ENCODE measurements at regions not wholly inside any gene's neighbourhood (a gene's known extent, or its start where the extent isn't known, plus 50 kb on each side); places are given as distances from the start of the nearest gene placed in this dataset.

GRCh38 chr2:221096706-221097567 lies 475.2 kb downstream of the EPHA4 start:
- DNase-seq: no peak

GRCh38 chr2:221097568-221097915 lies 474.6 kb downstream of the EPHA4 start:
- no peak for DNase-seq

DNA sequence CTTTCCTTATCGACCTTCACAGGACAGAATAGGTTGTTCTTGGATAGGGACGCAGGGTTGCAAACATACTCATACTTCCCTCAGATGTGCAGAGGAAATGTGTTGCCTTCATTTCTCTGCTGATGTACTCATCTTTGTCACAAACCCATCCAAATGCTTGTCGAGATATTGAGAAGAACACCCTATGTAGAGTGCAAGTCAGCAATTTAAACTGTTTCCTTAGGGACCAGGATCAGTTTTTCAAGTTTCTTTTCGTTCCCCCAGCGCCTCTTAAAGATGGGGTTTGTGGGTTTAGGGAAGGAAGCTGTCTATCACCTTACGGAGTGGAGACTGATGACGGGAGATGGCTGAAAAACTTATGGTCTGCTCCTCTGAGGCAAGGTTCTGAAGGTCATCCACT lies 474.2 kb downstream of the EPHA4 start:
- DNase-seq: no peak

DNA sequence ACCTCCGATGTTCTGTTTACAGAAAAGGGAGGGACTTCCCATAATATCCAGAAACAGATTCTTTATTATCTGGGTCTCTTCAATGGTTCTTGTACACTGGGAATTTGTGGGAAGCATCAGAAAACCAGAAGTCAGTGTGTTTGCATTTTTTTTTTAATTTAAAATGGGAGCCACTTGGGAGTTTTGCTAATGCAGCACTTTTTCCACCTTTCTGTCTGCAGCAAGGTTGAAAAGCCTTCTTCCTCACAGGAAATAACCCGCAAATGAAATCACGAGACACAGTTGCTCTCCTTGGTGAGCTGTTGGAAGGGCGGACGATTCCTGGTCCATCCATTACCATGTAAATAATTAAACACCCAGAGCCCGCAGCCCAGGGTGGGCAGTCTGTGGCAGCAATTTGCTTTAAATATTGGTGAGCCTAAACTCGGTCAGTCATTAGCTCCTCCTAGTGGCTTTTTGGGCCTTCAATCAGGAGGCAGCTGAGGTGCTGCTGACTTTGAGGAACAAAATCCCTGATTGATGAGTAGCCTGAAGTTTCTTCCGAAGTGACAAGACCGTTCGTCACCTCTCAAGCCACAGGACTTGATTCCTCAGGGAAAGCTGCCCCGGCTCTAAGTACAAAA lies 471.5 kb downstream of the EPHA4 start:
- DNase-seq: no peak

- DNase-seq: no peak
Observed at GRCh38 chr2:221102896-221103688, 469.0 kb downstream of the EPHA4 start.

DNA sequence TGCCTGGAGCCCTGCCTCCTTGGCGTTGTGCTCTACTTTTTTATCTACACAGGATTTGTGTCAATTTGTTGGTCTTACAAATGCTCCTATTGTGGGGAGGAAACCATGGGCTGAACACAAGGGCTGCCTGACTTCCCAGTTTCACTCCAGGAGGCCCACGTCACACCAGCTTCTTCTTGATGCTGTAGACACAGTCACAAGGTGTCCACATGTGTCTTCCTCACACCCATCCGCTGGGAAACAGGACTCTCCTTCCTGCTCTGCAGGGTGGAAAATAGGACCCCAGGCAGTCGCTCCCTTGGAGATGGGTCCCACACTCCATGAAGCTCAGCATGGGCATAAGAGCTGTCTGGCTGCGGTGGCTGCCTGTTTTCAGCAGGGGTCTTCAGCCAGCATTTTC lies 468.2 kb downstream of the EPHA4 start:
- DNase-seq: no peak

DNA sequence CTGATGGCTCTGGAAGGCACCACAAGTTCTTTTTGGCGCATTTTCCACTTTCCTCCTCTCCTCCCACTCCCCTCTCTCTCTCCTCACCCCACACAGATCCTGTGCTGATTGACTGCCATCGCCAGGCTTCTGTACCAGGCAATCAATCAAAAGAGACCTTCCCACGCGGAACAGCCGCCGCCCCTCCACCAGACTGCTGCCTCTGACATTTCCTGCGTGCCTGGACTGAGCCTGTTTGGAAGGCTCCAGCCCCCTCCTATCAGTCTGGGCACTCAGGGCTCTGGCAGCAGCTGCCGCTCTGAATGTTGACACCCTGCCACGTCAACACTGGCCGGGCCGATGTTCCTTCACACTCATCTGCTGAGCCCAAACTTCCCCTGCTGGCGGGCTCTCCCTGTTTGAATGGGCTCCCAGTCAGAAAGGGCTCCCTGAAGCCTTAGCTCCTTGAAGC lies 467.7 kb downstream of the EPHA4 start:
- DNase-seq: no peak

DNA sequence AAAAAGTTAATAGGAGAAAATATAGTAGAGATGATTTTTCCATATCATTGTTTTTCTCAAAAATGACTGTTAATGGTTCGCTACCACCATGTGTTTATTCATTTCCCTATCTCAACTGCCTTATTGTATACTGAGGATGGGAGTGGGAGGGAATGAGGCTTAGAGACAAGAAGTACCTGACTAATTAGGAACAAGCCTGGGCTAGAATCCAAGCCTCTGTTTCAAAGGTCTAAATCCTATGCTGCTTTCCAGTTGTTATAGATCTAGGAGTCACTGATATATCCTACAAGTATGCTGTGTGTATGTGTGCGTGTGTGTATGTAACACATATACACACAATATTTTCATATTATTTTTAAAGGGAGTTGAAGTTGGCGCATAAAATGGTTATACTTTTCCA lies 465.9 kb downstream of the EPHA4 start:
- DNase-seq: no peak

- no peak for DNase-seq
Observed at GRCh38 chr2:221107424-221107823, 464.7 kb downstream of the EPHA4 start.

DNA sequence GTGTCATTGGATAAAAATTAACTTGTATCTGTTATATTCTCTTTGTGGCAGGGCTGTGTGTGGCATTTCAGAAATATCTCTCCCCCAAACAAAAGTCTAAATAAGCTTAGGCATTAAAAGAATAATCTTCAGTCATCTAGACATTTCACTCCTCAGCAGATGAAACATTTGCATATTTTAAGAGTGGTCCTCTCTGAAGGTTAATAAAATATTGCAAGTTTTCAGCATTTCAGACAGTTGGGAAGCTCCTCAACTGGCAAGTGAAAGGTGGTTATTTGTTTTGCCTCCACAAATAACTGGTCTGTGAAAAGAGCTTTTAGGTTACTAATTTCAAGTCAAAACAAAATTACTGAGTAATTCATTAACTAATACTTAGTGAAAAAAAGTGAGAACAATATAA lies 462.6 kb downstream of the EPHA4 start:
- no peak for DNase-seq

- no peak for DNase-seq
Observed at GRCh38 chr2:221111739-221112138, 460.4 kb downstream of the EPHA4 start.

DNA sequence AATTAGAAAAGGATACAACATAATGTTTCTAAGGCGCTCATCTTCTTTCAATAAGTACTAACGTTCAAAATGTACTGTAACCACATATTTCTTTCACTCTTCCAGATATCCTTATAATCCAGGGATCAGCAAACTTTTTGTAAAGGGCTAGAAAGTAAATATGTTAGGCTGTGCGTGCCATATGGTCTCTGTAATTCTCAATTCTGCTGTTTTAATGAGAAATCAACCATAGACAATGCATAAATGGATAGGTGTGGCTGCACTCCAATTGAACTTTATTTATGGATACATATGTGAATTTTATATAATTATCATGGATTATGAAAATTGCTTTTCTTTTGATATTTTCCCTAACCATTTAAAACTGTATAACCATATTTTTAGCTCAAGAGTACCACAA lies 459.4 kb downstream of the EPHA4 start:
- DNase-seq: no peak

- no peak for DNase-seq
Observed at GRCh38 chr2:221115944-221116343, 456.2 kb downstream of the EPHA4 start.

- DNase-seq: no peak
Observed at GRCh38 chr2:221120643-221121042, 451.5 kb downstream of the EPHA4 start.

GRCh38 chr2:221123396-221123795 lies 448.7 kb downstream of the EPHA4 start:
- no peak for DNase-seq

GRCh38 chr2:221124532-221125240 lies 447.4 kb downstream of the EPHA4 start:
- no peak for DNase-seq

- DNase-seq: no peak
Observed at GRCh38 chr2:221125691-221126090, 446.4 kb downstream of the EPHA4 start.

DNA sequence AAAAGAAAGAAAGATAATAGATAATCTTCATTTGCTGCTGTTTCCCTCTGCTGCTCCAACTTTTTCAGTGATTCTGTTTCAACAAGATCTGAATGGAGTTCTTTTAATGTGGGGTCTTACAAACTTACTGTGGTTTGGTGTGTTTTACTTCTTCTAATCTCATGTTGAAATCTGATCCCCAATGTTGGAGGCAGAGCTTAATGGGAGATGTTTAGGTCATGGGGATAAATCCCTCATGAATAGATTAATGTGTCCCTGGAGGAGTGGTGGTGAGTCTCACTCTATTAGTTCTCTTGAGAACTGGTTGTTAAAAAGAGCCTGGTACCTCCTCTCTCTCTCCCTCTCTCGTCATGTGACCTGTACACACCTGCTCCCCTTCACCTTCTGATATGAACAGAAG lies 442.4 kb downstream of the EPHA4 start:
- DNase-seq: no peak

DNA sequence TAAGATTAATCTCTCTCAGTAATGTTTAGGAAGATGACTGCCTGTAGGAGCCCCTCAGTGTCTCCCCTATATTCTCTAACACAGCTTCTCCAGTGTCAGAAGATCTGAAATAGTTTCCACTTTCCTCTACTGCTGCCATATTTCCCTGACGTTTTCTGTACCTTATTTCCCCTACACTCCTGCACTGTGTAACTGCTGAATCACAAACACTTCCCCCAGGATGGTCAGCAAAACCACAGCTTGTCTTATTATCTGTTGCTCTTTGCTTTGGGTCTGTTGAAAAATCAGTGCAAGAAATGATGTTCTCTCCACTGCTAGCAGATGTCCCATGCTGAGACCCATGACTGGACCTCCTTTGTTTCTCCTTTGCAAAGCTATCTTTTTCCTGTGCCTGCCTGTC lies 441.7 kb downstream of the EPHA4 start:
- DNase-seq: no peak

DNA sequence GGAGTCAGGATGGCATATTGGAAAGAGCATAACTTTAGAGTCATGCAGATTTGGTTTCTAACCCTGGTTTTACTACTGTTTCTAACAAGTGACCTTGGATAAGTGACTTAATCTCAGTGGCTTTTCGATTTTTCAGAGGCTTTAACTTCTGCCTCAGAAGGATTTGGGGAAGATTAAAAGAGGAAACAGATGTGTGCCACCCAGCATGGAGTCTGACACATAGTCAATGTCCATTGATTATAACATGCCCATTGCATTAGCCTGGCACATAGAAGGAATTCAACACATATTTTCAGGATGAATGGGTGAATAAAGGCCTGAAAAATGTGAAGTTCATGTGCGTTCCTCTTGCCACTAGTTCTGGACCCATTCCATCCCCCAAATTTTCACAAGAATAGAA lies 438.2 kb downstream of the EPHA4 start:
- DNase-seq: no peak

- no peak for DNase-seq
Observed at GRCh38 chr2:221134718-221135117, 437.4 kb downstream of the EPHA4 start.

DNA sequence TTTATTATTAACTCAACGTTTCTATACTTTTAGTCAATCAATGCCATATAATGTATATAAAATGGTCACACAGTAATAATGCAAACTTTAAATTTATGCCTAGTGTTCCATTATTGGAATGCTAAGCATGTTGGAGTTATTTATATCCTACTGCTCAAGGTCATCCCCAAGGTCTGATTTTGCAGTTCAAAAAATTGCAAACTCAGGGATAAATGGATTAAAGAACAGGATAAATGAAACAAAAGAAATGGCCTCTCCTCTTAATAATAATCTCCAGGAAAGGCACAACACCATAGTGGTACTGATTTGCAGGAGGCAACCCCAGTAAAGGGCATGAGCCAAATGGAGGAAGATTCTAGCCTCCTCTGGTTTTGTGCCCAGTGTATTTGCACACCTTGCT lies 436.4 kb downstream of the EPHA4 start:
- DNase-seq: no peak

DNA sequence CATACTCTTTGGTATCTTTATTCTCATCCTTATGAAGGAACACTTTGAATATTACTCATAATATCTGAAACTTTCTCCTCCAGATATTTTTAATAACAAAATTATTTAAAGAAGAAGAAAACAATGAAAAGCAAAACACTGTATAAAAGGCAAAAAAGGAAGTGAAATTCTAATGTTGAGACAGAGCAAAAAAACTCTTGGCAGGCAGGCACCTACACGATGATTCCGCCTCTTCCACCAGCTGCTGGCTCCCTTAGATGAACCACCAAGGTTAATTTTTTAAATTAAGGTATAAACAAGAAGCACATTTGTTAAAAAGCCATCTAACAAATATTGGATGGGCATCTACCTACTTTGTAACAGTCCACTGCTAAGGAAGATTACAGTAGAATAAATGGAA lies 434.7 kb downstream of the EPHA4 start:
- DNase-seq: no peak

Data from stimulated activated CD4-positive, alpha-beta T cell treated with anti-CD3 and anti-CD28 coated beads, Interleukin-12 subunit alpha, Interleukin-12 subunit beta, amount 100 ng/mL, for 4 hours (primary cell).